HL-60 (cell line): ENCODE measurements at regions not wholly inside any gene's neighbourhood (a gene's known extent, or its start where the extent isn't known, plus 50 kb on each side); places are given as distances from the start of the nearest gene placed in this dataset.

Source experiments
- CTCF ChIP-seq: IDR thresholded peaks from one replicate; pipeline ENCODE4 v1.5.1; 2011; ENCODE audit warnings: low read length, control low read depth, inconsistent platforms; ENCODE audit not compliant: insufficient read depth
- GABPA ChIP-seq: IDR thresholded peaks from 2 replicates; pipeline ENCODE4 v1.6.1; 2012; ENCODE audit warnings: low read depth
- POLR2AphosphoS5 ChIP-seq: IDR thresholded peaks from 2 replicates; pipeline ENCODE4 v1.6.1; 2012; ENCODE audit warnings: low read depth
- REST ChIP-seq: IDR thresholded peaks from 2 replicates; pipeline ENCODE4 v1.6.1; 2012; ENCODE audit warnings: low read depth; ENCODE audit not compliant: insufficient replicate concordance
- SPI1 ChIP-seq: IDR thresholded peaks from 2 replicates; pipeline ENCODE4 v1.6.1; 2012; ENCODE audit warnings: low read depth, mild to moderate bottlenecking, borderline replicate concordance

GRCh38 chr10:128716181-128716580, 590.0 kb upstream of the MKI67 start:
- TF ChIP-seq CTCF, result no peak
- no peak for TF ChIP-seq POLR2AphosphoS5
- no peak for TF ChIP-seq GABPA
- TF ChIP-seq REST, result no peak
- no peak for TF ChIP-seq SPI1
